ENCODE measurements at regions not wholly inside any gene's neighbourhood (a gene's known extent, or its start where the extent isn't known, plus 50 kb on each side); places are given as distances from the start of the nearest gene placed in this dataset.

GRCh38 chr1:173406783-173407230, 70.3 kb upstream of the PRDX6 start:
- no peaks in the 10 kb centered on the region for H3K9me3 Mint-ChIP-seq
- H3K36me3 Mint-ChIP-seq, result no peaks in the 10 kb centered on the region
- peaks cover 39 to 49% of the 10 kb centered on the region in 2 donors for H3K4me1 Mint-ChIP-seq (ENCODE audit: low read depth in 2 of 2)
- H3K4me3 Mint-ChIP-seq, result peak overlapping the region; percentile 76
- no peak for DNase-seq (ENCODE audit: low spot score)
- peak overlapping the region; percentile 68 to 79 for H3K27ac Mint-ChIP-seq
- no peaks in the 10 kb centered on the region for H3K27me3 Mint-ChIP-seq
- ATAC-seq, result no peak

DNA sequence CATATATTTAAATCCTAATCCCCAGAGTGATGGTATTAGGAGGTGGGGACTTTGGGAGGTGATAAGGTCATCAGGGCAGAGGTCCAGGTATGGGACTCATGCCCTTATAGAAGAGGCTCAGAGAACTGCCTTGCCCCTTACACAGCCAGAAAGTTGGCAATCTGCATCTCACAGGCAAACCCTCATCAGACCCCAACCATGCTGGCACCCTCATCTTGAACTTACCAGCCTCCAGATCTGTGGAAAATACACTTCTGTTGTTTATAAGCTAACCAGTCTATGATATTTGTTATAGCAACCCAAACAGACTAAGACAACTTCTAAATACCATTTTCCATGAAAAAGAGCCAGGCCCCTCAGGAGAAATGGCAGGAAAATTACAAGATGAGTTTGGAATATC, 69.3 kb upstream of the PRDX6 start:
- peak overlapping the region; percentile 8 for H3K4me3 Mint-ChIP-seq
- no peaks in the 10 kb centered on the region for H3K9me3 Mint-ChIP-seq
- no peaks in the 10 kb centered on the region for H3K27me3 Mint-ChIP-seq
- ATAC-seq, result no peak
- H3K36me3 Mint-ChIP-seq, result no peaks in the 10 kb centered on the region
- peak overlapping the region in 1 of 2 donors; percentile 46 for H3K27ac Mint-ChIP-seq
- peaks cover 42 to 58% of the 10 kb centered on the region in 2 donors for H3K4me1 Mint-ChIP-seq (ENCODE audit: low read depth in 2 of 2)
- no peak for DNase-seq (ENCODE audit: low spot score)

- DNase-seq (ENCODE audit: low spot score) (no peak), ATAC-seq (no peak)
- no peaks in the 10 kb centered on the region for H3K36me3 Mint-ChIP-seq
- no peaks in the 10 kb centered on the region for H3K27me3 Mint-ChIP-seq
- peak overlapping the region; percentile 56 for H3K4me3 Mint-ChIP-seq
- H3K9me3 Mint-ChIP-seq, result no peaks in the 10 kb centered on the region
- no peak overlapping the region for H3K27ac Mint-ChIP-seq
- H3K4me1 Mint-ChIP-seq (ENCODE audit: low read depth in 2 of 2), result peaks cover 52 to 69% of the 10 kb centered on the region in 2 donors
These were observed 68.2 kb upstream of the PRDX6 start for GRCh38 chr1:173408886-173409285.

DNA sequence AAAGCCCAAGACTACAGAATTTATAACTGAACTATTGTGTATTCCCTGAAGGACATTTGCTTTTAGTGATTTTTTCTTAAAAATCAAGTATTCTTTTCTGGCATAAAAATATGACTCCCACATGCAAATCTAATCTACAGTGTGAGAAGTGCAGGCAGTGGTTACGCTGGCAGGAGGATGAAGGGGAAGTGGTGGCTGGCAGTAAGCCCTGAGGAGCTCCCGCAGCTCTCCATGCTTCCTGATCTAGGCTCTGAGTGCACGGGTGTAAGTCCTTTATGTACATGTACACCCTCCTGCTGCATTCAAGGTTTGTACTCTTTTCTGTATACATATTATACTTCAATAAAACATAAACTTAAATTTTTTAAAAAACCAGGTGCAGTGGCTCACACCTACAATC, 67.5 kb upstream of the PRDX6 start:
- ATAC-seq (peak in 1 of 2 donors; percentile 35), DNase-seq (ENCODE audit: low spot score) (no peak)
- H3K36me3 Mint-ChIP-seq, result no peaks in the 10 kb centered on the region
- peak overlapping the region; percentile 87 to 93 for H3K27ac Mint-ChIP-seq
- H3K9me3 Mint-ChIP-seq, result no peaks in the 10 kb centered on the region
- peak overlapping the region; percentile 56 for H3K4me3 Mint-ChIP-seq
- H3K4me1 Mint-ChIP-seq (ENCODE audit: low read depth in 2 of 2), result peaks cover 60 to 76% of the 10 kb centered on the region in 2 donors
- H3K27me3 Mint-ChIP-seq, result no peaks in the 10 kb centered on the region

DNA sequence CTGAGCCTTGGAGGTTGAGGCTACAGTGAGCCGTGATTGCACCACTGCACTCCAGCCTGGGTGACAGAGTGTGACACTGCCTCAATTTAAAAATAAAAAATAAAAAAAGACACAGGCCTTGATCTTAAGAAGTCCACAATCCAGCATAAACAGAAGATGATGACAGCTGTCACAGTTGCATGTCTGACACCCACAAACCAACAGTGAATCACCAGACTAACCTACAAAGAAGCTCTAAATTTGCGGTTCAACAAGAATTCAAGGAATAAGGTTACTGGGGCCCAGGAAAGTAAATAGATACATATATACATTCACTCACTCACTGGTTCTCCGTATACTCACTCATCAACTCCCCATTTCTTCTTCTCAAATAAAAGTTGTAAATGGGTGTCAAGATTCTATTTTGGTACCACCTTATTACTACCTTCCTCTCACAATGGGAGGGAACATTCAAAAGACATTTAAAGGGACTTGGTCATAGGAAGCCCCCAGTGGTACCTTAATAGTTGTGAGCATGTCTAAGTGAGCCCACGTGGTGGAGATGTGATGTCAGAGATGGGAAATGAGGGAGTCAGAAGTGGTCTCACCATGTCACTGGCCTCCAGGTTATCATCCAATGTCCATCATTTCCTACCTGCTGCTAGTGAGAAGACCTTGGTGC, 66.9 kb upstream of the PRDX6 start:
- ATAC-seq (peak; percentile 82), DNase-seq (ENCODE audit: low spot score) (peak; percentile 75)
- Mint-ChIP-seq H3K4me3 (peak overlapping the region; percentile 87), H3K27me3 (no peaks in the 10 kb centered on the region), H3K27ac (peak overlapping the region; percentile 87 to 93), H3K4me1 (ENCODE audit: low read depth in 2 of 2) (peaks cover 66 to 83% of the 10 kb centered on the region in 2 donors), H3K36me3 (no peaks in the 10 kb centered on the region), H3K9me3 (no peaks in the 10 kb centered on the region)

DNA sequence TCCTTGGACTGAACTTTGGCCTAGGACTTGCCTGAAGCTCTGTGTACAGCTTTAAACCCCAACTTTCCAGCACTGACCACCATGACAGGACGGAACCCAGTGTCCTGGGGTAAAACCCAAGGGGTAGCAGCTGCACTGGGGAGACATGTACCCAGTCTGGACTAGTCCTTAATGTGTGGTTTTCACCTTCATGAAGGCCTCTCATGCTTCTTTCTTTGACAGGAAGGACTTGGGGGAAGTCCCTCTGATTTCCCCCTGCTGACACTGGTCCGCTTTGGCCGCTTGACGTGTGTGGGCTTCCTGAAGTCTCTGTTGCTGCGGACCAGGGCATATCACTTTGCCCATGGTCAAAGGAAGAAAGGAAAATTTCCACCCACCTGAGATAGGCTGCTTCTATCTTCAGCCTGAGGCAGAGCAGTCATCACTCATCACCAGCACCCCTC, 66.3 kb upstream of the PRDX6 start:
- DNase-seq (ENCODE audit: low spot score) (peak; percentile 88), ATAC-seq (peak; percentile 86 to 87)
- Mint-ChIP-seq H3K27ac (peak overlapping the region; percentile 87 to 93), H3K27me3 (no peaks in the 10 kb centered on the region), H3K4me1 (ENCODE audit: low read depth in 2 of 2) (peaks cover 69 to 84% of the 10 kb centered on the region in 2 donors), H3K36me3 (no peaks in the 10 kb centered on the region), H3K9me3 (no peaks in the 10 kb centered on the region), H3K4me3 (peak overlapping the region; percentile 87)

- DNase-seq (ENCODE audit: low spot score) (no peak), ATAC-seq (no peak)
- Mint-ChIP-seq H3K27me3 (no peaks in the 10 kb centered on the region), H3K9me3 (no peaks in the 10 kb centered on the region), H3K4me1 (ENCODE audit: low read depth in 2 of 2) (peaks cover 66 to 80% of the 10 kb centered on the region in 2 donors), H3K36me3 (no peaks in the 10 kb centered on the region), H3K4me3 (peak overlapping the region; percentile 23), H3K27ac (peak overlapping the region; percentile 3 to 87)
These were observed 65.0 kb upstream of the PRDX6 start for GRCh38 chr1:173411835-173412742.

DNA sequence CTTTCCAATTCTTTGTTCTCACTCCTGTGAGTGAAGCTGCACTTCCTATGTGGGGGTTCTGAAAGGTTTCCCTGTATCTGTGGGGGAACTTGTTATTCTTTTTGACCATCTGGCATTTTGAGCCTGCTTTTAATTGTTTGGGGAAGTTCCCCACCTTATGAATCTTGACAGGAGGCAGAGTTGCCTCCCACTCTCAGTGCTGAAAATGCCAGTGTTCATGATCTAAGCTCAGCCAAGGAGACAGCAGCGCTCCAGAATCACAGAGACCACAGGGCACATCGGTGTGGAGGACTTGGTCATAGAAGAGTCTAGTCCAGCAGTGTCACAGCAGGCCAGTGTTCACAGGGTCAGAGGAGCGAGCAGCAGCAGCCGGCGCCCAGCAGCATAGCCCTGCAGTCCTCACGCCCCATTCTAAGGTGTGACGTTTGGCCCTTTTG, 63.8 kb upstream of the PRDX6 start:
- ATAC-seq (no peak), DNase-seq (ENCODE audit: low spot score) (no peak)
- Mint-ChIP-seq H3K36me3 (no peaks in the 10 kb centered on the region), H3K4me1 (ENCODE audit: low read depth in 2 of 2) (peaks cover 69 to 80% of the 10 kb centered on the region in 2 donors), H3K4me3 (no peak overlapping the region), H3K27me3 (no peaks in the 10 kb centered on the region), H3K27ac (peak overlapping the region; percentile 3 to 44), H3K9me3 (no peaks in the 10 kb centered on the region)

GRCh38 chr1:173414136-173414535, 63.0 kb upstream of the PRDX6 start:
- Mint-ChIP-seq H3K4me3 (no peak overlapping the region), H3K27ac (peak overlapping the region; percentile 3 to 75), H3K4me1 (ENCODE audit: low read depth in 2 of 2) (peaks cover 69 to 75% of the 10 kb centered on the region in 2 donors), H3K27me3 (no peaks in the 10 kb centered on the region), H3K36me3 (no peaks in the 10 kb centered on the region), H3K9me3 (no peaks in the 10 kb centered on the region)
- no peak for DNase-seq (ENCODE audit: low spot score)
- ATAC-seq, result no peak

GRCh38 chr1:173414539-173415226, 62.5 kb upstream of the PRDX6 start:
- no peaks in the 10 kb centered on the region for H3K36me3 Mint-ChIP-seq
- H3K4me3 Mint-ChIP-seq, result peak overlapping the region; percentile 33
- H3K27ac Mint-ChIP-seq, result peak overlapping the region; percentile 65 to 75
- DNase-seq (ENCODE audit: low spot score) (no peak), ATAC-seq (no peak)
- no peaks in the 10 kb centered on the region for H3K9me3 Mint-ChIP-seq
- peaks cover 66 to 69% of the 10 kb centered on the region in 2 donors for H3K4me1 Mint-ChIP-seq (ENCODE audit: low read depth in 2 of 2)
- H3K27me3 Mint-ChIP-seq, result no peaks in the 10 kb centered on the region

GRCh38 chr1:173415490-173415889, 61.6 kb upstream of the PRDX6 start:
- H3K36me3 Mint-ChIP-seq, result no peaks in the 10 kb centered on the region
- no peak for ATAC-seq
- no peak for DNase-seq (ENCODE audit: low spot score)
- peaks cover 67% of the 10 kb centered on the region in 2 donors for H3K4me1 Mint-ChIP-seq (ENCODE audit: low read depth in 2 of 2)
- no peaks in the 10 kb centered on the region for H3K27me3 Mint-ChIP-seq
- H3K27ac Mint-ChIP-seq, result peak overlapping the region; percentile 65 to 75
- H3K4me3 Mint-ChIP-seq, result peak overlapping the region; percentile 33
- H3K9me3 Mint-ChIP-seq, result no peaks in the 10 kb centered on the region

- Mint-ChIP-seq H3K27ac (peak overlapping the region; percentile 65 to 75), H3K27me3 (no peaks in the 10 kb centered on the region)
- no peak for ATAC-seq
These were observed 61.2 kb upstream of the PRDX6 start for GRCh38 chr1:173415905-173416450.

GRCh38 chr1:173417563-173417962, 59.6 kb upstream of the PRDX6 start:
- H3K4me3 Mint-ChIP-seq, result no peak overlapping the region
- H3K4me1 Mint-ChIP-seq (ENCODE audit: low read depth in 2 of 2), result peaks cover 50 to 56% of the 10 kb centered on the region in 2 donors
- DNase-seq (ENCODE audit: low spot score) (no peak), ATAC-seq (no peak)
- peak overlapping the region; percentile 66 to 87 for H3K27ac Mint-ChIP-seq
- H3K9me3 Mint-ChIP-seq, result no peaks in the 10 kb centered on the region
- no peaks in the 10 kb centered on the region for H3K36me3 Mint-ChIP-seq
- no peaks in the 10 kb centered on the region for H3K27me3 Mint-ChIP-seq

More at GRCh38 chr1:173415905-173416450, 61.2 kb upstream of the PRDX6 start:
- peaks cover 62 to 63% of the 10 kb centered on the region in 2 donors for H3K4me1 Mint-ChIP-seq (ENCODE audit: low read depth in 2 of 2)
- H3K9me3 Mint-ChIP-seq, result no peaks in the 10 kb centered on the region
- peak overlapping the region; percentile 33 for H3K4me3 Mint-ChIP-seq
- no peak for DNase-seq (ENCODE audit: low spot score)
- H3K36me3 Mint-ChIP-seq, result no peaks in the 10 kb centered on the region
